ENCODE measurements at regions not wholly inside any gene's neighbourhood (a gene's known extent, or its start where the extent isn't known, plus 50 kb on each side); places are given as distances from the start of the nearest gene placed in this dataset.

- no peak overlapping the region for H3K4me2 ChIP-seq (ENCODE audit: insufficient read depth, insufficient read length, low read length)
- H3K4me1 ChIP-seq (ENCODE audit: insufficient read depth, low read length) = no peaks in the 10 kb centered on the region
- Mint-ChIP-seq H3K36me3 (ENCODE audit: insufficient read depth in 1 of 3, low read depth in 3 of 3) (peaks cover 0 to 16% (median 0%) of the 10 kb centered on the region in 3 experiments; a peak in 2 of 7 replicates), H3K4me1 (peaks cover 15 to 18% of the 10 kb centered on the region in 2 experiments), H3K9me3 (peaks cover 0 to 3% of the 10 kb centered on the region in 2 experiments; a peak in 3 of 5 replicates), H3K27ac (no peak overlapping the region; a peak in 2 of 7 replicates), H3K27me3 (ENCODE audit: low read depth) (no peaks in the 10 kb centered on the region; the same call in 1 of the 2 replicates), H3K4me3 (no peak overlapping the region)
- no peak overlapping the region for H2BK15ac ChIP-seq (ENCODE audit: low read depth, low read length)
- no peak for DNase-seq
- TF ChIP-seq CTCF (conservative IDR thresholded peaks at IDR 0.05) = no peak
- no peaks in the 10 kb centered on the region for H3K23me2 ChIP-seq (ENCODE audit: insufficient read length, low read depth, low read length, poor library complexity, severe bottlenecking)
- H4K20me1 ChIP-seq (ENCODE audit: control insufficient read depth, insufficient read depth, insufficient read length) = no peaks in the 10 kb centered on the region
- H2BK20ac ChIP-seq (ENCODE audit: low read depth, low read length, poor library complexity, severe bottlenecking) = no peak overlapping the region
- no CpG with 5 or more reads among the region's 4 CpGs for WGBS (ENCODE audit: extremely low coverage, insufficient read length, low lambda C conversion rate)
- no peak overlapping the region for H4K5ac ChIP-seq (ENCODE audit: insufficient read length, low read depth, low read length)
- no peak overlapping the region for H4K91ac ChIP-seq (ENCODE audit: insufficient read length, low read depth, low read length)
- no peak overlapping the region for H2BK5ac ChIP-seq (ENCODE audit: insufficient read length, low read length)
- no peak overlapping the region for H3K4ac ChIP-seq (ENCODE audit: low read depth, low read length)
- no peaks in the 10 kb centered on the region for H3K27me3 ChIP-seq (ENCODE audit: insufficient read depth, low read length)
- no peak overlapping the region for H3K23ac ChIP-seq (ENCODE audit: insufficient read length, low read depth, low read length)
- H2BK120ac ChIP-seq (ENCODE audit: low read depth, low read length, poor library complexity, severe bottlenecking) = no peak overlapping the region
- H3K56ac ChIP-seq (ENCODE audit: insufficient read length, low read depth, low read length) = no peak overlapping the region
- no peak overlapping the region for H4K8ac ChIP-seq (replicated peaks; ENCODE audit: insufficient read length, low read depth, low read length)
- no peak overlapping the region for H2AFZ ChIP-seq (ENCODE audit: low read length)
- H3K79me2 ChIP-seq (ENCODE audit: insufficient read depth, low read length) = no peaks in the 10 kb centered on the region
- no peak overlapping the region for H3K9ac ChIP-seq (ENCODE audit: extremely low read depth, insufficient read length, low read length)
- no peak overlapping the region for H3K27ac ChIP-seq (ENCODE audit: insufficient read length, low read depth, low read length)
- H3K9me3 ChIP-seq (ENCODE audit: control insufficient read depth, low read depth, low read length) = no peaks in the 10 kb centered on the region
- no peak overlapping the region for H2BK12ac ChIP-seq (ENCODE audit: insufficient read length, low read depth, low read length)
- no peak overlapping the region for H2AK5ac ChIP-seq (ENCODE audit: insufficient read length, low read length)
- H3K18ac ChIP-seq (ENCODE audit: insufficient read length, low read depth, low read length) = no peak overlapping the region
- H3K14ac ChIP-seq (ENCODE audit: insufficient read depth, low read length) = no peak overlapping the region
- H3T11ph ChIP-seq (ENCODE audit: low read length) = no peak overlapping the region
- H3K79me1 ChIP-seq (ENCODE audit: insufficient read depth, low read depth, low read length, poor library complexity, severe bottlenecking) = no peaks in the 10 kb centered on the region
These were observed 247.3 kb upstream of the SOX21 start for GRCh38 chr13:94959626-94960025.

All from H9 (cell line).